ENCODE measurements at regions not wholly inside any gene's neighbourhood (a gene's known extent, or its start where the extent isn't known, plus 50 kb on each side); places are given as distances from the start of the nearest gene placed in this dataset.

DNA sequence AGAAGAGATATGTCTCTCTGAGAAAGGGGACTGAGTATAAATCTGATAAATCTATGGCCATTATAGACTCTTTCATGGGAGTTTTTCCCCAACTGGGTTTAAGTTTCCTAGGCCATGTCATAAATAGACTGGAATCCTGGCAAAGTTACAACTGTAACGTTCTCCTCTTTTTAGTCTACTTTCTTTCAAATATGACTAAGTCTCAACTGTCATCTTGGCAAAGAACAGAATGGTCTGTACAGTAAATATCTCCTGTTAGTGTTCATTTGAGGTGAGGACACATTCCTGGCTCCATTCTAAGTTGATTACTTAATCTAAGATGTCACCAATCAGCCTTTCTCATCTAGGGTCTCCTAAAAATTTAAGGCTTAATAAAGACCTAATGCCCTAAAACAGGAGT is 300.5 kb downstream of the BRINP2 start:
- Histone ChIP-seq H3K4me2 (ENCODE audit: low read depth, low read length) (no peak overlapping the region), H4K5ac (ENCODE audit: low read depth, low read length) (no peak overlapping the region), H4K8ac (ENCODE audit: low read depth in 2 of 2, low read length in 2 of 2) (no peak overlapping the region), H3K27ac (ENCODE audit: insufficient read depth, low read length) (no peak overlapping the region), H2AK9ac (replicated peaks; ENCODE audit: low read depth, low read length, poor library complexity) (no peak overlapping the region), H3K56ac (ENCODE audit: extremely low read depth, insufficient read depth, low read length) (no peak overlapping the region), H2BK120ac (ENCODE audit: low read depth, low read length) (no peak overlapping the region), H3K27me3 (ENCODE audit: control insufficient read depth, insufficient read depth, low read length) (no peaks in the 10 kb centered on the region), H4K20me1 (ENCODE audit: insufficient read depth, low read length) (no peaks in the 10 kb centered on the region), H3K23ac (ENCODE audit: low read depth, low read length) (no peak overlapping the region), H3K79me1 (ENCODE audit: low read depth in 1 of 2, low read length in 2 of 2) (no peaks in the 10 kb centered on the region), H3K4me1 (ENCODE audit: control insufficient read depth, insufficient read depth, low read length) (no peaks in the 10 kb centered on the region), H2BK20ac (ENCODE audit: low read depth, low read length) (no peak overlapping the region), H3K14ac (replicated peaks; ENCODE audit: low read depth, low read length) (no peak overlapping the region), H3K36me3 (ENCODE audit: control insufficient read depth, insufficient read depth, low read length) (no peaks in the 10 kb centered on the region), H2BK15ac (ENCODE audit: low read depth, low read length) (no peak overlapping the region), H3K4me3 (ENCODE audit: insufficient read depth, low read depth, low read length) (no peak overlapping the region), H3K4ac (ENCODE audit: low read depth, low read length) (no peak overlapping the region), H3K9ac (ENCODE audit: low read depth, low read length) (no peak overlapping the region), H3K18ac (ENCODE audit: low read depth, low read length) (no peak overlapping the region), H2AFZ (replicated peaks; ENCODE audit: low read length, poor library complexity) (no peak overlapping the region), H3K9me1 (ENCODE audit: insufficient read depth, low read length) (no peaks in the 10 kb centered on the region), H2AK5ac (ENCODE audit: low read depth, low read length) (no peak overlapping the region), H2BK5ac (ENCODE audit: low read depth, low read length, poor library complexity, severe bottlenecking) (no peak overlapping the region), H4K91ac (ENCODE audit: insufficient read depth, low read depth, low read length) (no peak overlapping the region), H3K9me3 (ENCODE audit: control insufficient read depth, insufficient read depth, low read length) (no peaks in the 10 kb centered on the region)
- TF ChIP-seq MXI1 (IDR thresholded peaks at IDR 0.05; ENCODE audit: borderline replicate concordance, low read depth, low read length) (no peak), MAFK (IDR thresholded peaks at IDR 0.05; ENCODE audit: low read depth, low read length) (no peak)
- TF ChIP-seq, protein P1, sequence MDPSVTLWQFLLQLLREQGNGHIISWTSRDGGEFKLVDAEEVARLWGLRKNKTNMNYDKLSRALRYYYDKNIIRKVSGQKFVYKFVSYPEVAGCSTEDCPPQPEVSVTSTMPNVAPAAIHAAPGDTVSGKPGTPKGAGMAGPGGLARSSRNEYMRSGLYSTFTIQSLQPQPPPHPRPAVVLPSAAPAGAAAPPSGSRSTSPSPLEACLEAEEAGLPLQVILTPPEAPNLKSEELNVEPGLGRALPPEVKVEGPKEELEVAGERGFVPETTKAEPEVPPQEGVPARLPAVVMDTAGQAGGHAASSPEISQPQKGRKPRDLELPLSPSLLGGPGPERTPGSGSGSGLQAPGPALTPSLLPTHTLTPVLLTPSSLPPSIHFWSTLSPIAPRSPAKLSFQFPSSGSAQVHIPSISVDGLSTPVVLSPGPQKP (IDR thresholded peaks at IDR 0.05; ENCODE audit: borderline replicate concordance, low read depth, low read length), result no peak
- ChIA-PET POLR2A (ENCODE audit: unreplicated experiment) (no interaction called here), CTCF (no interaction called here)
- intact Hi-C loops (cut with micrococcal nuclease) (no loop called here), dilution Hi-C loops (cut with HindIII; ENCODE audit: low sequenced_read_pairs, unreplicated experiment) (no loop called here), in situ Hi-C loops (cut with MboI; ENCODE audit: low sequenced_read_pairs) (no loop called here)
- DNase-seq, result no peak
- no peak for ATAC-seq (ENCODE audit: low read depth)
- no TSS peak for BruUV-seq (replicated peaks)
- WGBS, 2 experiments (ENCODE audit: extremely low coverage in 2 of 2, insufficient read length in 1 of 2), result no CpG with 5 or more reads among the region's 1 CpG
